Activated naive CD4-positive, alpha-beta T cell treated with anti-CD3 and anti-CD28 coated beads, Interleukin-2, amount 50 U/mL, for 72 hours (primary cell): ENCODE measurements at regions not wholly inside any gene's neighbourhood (a gene's known extent, or its start where the extent isn't known, plus 50 kb on each side); places are given as distances from the start of the nearest gene placed in this dataset.

Experiments
- ATAC-seq, 2 donors: fragments of 150-1000 bp; cut with Tn5 transposase; 2 replicates each; pipeline ENCODE4 v1.10.0; 2021; ENCODE audit warnings: mild to moderate bottlenecking in 2 of 2, moderate library complexity in 2 of 2
- DNase-seq, 2 donors: peaks; one replicate each; pipeline ENCODE4 v3.0.0; 2021 to 2022; ENCODE audit warnings: low spot score in 2 of 2
- H3K27ac Mint-ChIP-seq, 2 donors: one replicate each; pipeline ENCODE4 v1.8.0; 2022; ENCODE audit warnings: mild to moderate bottlenecking in 2 of 2, mixed read lengths in 2 of 2
- H3K36me3 Mint-ChIP-seq, 2 donors: one replicate each; pipeline ENCODE4 v1.8.0; 2022; ENCODE audit warnings: mixed read lengths in 2 of 2
- H3K9me3 Mint-ChIP-seq, 2 donors: one replicate each; pipeline ENCODE4 v1.8.0; 2022; ENCODE audit warnings: mixed read lengths in 2 of 2

DNA sequence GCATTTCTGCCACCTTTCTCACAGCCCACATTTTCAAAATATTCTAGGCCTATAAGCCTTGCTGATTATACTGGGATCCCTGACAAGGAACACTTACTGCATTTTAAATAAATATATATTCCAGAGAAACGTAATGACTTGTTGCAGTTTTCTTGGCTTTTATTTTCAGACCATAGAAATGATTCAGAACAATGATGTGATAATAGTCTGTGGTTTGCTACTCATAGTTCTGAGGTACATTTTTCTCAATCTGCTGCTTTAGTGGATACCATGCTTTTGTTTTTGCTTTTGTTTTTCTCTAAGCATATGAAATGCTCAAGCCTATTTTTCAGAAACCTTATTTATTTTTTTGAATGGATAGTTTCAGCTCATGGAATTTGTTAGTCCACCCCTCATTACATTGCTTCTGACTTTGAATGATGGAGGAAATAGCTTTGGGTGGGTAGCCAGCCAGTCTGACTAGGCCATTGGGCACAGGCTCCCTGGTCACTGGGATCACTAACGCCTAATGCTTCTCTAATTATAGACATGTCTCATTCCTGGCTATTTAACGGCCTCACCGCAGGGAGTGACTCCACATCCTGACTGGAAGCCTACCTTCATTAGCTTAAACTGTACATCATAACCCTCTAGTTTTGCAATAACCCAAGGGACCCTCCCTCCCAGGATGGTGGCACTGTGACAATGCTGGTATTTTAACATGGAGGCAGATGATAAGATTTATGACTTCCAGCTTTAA is 66.1 kb downstream of the MBL2 start:
- no peaks in the 10 kb centered on the region for H3K36me3 Mint-ChIP-seq
- DNase-seq = no peak
- no peak overlapping the region for H3K27ac Mint-ChIP-seq
- ATAC-seq = no peak
- H3K9me3 Mint-ChIP-seq = peaks cover 5 to 7% of the 10 kb centered on the region in 2 donors
